HG03469 (cell line): ENCODE measurements at regions not wholly inside any gene's neighbourhood (a gene's known extent, or its start where the extent isn't known, plus 50 kb on each side); places are given as distances from the start of the nearest gene placed in this dataset.

Experiments
- ATAC-seq: cut with Tn5 transposase; IDR thresholded peaks from one replicate; pipeline ENCODE4 v1.9.1; 2021; ENCODE audit warnings: mild to moderate bottlenecking, moderate library complexity, moderate number of reproducible peaks; ENCODE audit not compliant: unreplicated experiment

DNA sequence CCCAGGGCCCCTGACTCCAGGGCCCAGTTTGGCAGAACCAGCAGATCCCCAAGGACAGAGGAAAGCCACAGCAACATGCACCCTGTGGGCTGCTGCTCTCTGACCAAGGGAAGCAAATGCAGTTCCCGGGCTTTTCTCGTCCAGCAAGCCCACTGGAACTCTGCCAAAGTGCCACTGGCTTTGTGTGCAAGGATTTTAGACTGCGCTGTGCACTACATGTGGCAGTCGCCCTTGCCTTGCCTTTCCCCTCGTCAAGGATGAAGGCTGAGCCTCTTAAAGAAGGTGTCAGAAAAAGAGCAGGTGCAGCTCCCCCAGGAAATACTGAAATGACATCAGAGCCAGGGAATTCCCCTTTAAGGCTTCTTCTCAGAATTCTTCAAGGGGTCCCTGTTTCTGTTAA is 199.2 kb downstream of the TFCP2L1 start:
- ATAC-seq: no peak

DNA sequence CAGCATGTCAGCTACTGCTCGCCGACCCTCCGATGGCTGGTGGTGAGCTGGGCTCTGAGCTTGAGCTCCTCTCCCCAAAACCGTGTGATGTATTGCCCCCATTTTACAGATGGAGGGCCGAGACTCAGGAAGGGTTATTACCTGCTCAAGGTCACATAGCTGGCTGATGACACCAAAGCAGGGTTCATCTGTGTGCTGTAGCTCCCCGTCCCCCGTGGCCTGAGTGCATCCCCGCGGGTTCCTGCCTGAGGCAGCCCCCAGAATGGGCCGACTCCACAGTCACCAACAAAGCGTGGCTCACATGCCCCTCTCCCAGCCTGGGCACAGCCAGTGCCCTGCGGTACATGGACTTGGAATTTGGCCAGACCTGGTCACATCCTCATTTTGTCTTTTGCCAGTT is 198.6 kb downstream of the TFCP2L1 start:
- ATAC-seq: no peak

DNA sequence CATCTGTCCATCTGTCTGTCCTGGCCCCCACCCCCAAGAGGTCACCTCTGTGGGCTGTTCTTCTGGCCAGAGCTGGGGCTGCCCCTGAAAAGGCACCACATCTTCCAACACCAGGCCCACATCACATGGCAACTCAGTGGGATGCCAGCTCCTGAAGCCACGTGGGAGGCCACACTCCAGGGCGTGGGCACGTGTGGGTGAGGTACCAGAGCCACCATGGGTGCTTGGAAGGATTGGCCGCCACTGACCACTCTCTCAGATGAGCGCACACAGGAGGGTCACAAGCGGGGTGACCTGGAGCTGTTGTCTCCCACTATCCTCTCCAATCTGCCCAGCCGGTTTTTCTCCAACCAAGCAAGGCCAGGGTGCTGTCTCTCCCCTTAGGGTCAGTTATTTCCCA is 197.9 kb downstream of the TFCP2L1 start:
- no peak for ATAC-seq

DNA sequence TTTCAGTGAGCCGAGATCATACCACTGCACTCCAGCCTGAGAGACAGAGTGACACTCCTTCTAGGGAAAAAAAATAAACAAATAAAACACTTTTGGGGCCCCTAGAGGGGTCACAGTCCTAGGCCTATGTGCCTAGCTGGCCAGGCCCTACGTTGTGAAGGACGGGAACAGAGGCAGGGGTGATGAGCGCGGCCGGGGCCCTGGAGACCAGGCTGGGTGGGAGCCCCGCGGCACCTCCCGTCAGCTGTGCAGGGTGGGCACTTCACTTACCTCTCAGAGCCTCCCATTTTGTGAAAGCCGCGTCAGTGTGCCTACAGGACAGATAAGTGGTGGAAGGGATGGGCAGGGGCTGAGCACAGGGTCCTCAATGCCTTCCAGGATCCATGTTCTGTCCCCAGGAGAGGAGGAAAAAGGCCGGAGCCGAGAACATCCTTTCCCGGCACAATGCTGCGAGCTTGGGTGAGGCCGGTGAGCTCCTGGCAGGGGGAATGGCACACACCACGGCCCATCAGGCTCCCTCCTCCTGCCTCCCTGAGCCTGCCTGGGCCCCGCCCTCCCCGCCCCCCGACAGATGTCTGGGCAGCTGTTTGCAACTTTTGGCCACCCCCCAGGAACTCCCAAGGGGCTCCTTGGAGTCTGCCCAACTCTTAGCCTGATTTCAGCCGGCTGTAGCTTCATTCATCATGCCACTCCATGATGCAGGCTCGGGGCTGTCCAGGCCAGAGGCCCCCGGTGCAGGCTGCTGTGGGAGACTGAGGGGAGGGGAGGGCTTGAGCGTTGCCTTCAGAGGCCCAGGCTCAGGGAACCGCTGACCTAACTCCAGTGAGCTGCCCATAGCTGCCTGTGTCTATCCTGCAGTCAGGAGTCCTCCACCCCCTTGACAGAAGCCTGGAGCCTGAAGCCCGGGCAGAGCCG is 196.5 kb downstream of the TFCP2L1 start:
- no peak for ATAC-seq

DNA sequence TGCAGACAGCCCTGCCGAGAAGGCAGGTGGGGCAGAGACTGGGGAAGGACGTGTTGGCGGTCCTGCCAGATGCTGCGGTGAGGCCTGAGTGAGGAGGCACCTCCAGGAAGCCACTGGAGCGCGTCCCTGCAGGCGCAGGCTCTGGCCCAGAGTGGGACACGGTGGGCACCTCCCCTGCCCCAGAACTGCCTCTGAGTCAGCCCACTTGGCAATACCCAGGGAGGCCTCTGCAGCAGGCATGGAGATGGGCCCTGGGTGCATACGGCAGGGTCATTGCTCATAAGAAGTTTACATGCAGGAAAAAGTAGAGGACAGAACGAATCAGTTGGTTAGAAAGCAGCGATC is 195.9 kb downstream of the TFCP2L1 start:
- no peak for ATAC-seq

DNA sequence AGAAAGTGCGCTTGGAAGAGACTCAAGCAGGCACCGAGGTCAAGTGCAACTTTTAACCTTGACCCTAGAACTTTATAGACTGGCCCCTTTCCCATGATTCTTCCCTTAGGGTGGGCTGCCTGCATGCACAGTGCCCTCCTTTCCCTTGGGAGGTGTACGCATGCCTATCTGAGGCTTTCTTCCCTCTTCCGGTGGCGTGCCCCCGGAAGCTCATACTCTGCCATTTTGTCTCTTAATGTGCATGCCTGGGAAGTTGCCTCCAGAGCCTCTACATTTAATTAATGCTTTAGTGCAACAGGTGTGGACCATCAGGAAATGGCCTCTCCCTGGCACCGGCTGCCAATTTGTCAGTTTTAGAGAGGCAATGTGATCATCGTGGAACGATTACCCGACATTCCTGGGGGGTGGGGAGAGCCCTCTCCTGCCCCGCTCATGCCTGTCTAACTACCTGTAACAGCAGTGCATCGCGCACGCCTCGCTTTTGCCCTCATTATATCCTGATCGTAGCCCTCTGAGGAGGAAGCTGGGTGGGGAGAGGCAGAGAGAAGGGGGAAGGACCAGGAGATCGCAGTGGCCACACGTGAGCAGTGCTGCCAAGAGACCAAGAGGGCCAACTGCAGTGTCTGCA is 194.8 kb downstream of the TFCP2L1 start:
- no peak for ATAC-seq

DNA sequence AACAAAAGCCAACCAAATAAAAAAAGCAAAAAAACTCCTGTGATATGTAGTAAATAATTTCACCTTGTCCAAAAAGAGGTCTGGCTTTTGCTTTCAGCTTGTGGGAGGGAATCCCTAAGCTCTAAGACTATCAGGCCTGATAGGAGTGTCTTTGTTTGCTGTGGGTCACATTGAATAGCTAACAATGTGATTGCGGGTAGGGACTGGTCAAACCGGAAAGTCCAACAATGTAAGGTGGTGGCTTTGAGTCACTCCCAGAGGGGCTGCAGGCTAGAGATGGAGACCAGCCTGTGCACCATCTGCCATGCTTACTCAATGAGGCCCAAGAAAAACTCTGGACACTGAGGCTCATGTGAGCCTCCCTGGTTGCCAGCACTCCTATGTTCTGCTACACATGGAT is 192.9 kb downstream of the TFCP2L1 start:
- ATAC-seq: no peak

DNA sequence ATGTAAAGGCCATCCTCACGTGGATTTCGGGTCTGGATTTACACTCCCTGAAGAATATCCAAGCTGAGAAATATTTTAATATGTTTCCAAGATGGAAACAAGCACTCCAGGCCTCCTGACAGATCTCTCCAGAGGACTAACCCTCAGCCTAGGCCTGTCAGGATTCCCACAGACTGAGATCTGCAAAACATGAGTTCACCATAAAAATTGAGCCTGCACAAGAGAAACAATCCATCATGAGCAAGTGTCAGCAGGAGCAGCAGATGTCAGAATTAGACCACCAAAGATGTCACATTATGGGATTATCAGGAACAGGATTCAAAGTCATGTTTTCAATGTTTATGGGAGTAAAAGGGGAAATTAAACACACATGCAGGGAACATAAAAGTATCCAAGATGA is 191.3 kb downstream of the TFCP2L1 start:
- ATAC-seq: no peak

DNA sequence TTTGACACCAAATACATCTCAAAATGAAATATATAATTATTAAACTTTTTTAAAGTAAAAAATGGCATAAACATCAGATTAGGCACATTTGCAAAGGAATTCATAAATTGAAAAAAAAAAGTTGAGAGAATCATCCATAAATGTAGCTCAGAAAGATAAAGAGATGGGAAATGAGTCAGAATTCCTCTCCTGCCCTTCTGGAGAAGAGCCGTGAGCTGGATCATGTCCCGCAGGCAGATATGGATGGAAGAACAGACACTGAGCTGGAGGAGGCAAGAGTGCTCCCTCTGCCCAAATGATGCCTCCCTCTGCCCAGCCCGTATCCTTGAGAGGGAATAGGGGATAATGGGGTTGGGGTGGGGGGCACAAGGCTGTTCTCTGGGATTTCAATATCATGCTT is 190.9 kb downstream of the TFCP2L1 start:
- ATAC-seq: no peak

DNA sequence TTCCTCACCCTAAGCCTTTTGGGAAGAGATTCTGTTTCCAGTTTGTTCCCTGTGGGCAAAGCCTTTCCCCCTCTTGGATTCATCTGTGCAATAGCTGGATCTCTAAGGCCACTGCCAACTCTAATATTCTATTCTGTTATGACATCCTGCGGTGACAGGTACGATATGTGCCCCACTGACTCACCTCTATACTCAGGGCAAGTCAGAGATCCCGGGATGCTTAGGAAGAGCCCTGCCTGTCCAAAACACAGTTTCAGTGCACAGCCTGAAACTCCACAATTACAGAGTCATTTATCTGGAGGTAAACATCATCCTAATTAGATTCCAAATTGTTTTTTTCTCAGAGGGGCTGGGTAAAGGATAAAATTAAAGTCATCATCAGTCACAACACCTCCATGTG is 190.2 kb downstream of the TFCP2L1 start:
- no peak for ATAC-seq

DNA sequence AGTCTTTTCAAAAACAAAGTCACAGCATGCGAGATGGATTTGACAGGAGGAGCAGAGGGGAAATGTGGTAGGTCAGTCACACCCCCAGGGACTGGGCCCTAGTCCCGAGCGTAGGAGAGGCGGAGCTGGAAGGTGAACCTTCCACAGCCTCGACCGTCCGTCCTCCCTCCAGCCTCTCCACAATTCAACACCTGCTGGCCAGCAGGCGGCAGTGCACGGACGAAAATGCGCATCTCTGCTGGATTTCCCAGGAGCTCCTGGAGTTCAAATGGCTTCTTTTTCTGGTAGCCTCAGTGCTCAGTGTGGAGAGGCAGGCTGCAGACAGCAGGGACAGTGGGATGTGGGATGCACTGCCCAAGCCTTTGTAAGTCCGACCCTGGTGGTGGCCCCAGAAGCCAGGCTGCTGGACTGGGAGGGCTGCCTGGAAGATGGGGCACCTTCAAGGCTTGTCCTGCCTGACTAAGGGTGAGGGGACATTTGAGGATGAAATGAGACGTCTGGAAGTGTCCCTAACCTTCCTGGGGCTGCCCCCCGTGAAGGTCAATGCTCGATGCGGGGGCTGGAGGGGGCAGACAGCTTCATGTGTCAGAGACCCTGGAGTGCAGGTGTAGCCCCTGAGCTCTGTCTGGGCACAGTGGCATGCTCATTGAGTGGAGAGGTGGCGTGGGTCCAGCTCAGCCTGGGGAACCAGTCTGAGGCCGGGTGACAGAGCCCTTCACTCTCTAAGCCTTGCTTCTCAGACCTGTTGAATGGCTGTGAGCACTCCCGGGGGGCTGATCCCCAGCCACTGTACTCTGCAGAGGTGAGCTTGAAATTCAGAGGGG is 189.5 kb downstream of the TFCP2L1 start:
- ATAC-seq: no peak

DNA sequence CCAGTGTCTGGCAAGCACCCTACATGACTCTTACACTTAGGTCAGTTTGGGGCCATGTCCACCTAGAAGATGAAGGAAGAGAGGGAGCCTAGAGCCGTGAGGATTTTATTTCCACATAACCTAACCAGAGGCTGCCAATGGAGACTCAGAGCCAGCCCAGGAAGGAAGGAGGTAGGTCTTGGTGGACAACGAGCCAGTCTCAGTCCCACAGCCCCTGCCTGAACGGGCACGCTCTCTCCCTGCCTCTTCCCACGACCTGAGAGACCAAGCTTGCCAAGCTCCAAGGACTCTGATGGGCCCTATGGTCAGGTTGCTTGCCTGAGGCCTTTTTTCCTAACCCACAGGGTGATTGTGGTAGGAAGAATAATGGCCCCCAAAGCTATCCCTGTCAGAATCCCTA is 188.4 kb downstream of the TFCP2L1 start:
- no peak for ATAC-seq

DNA sequence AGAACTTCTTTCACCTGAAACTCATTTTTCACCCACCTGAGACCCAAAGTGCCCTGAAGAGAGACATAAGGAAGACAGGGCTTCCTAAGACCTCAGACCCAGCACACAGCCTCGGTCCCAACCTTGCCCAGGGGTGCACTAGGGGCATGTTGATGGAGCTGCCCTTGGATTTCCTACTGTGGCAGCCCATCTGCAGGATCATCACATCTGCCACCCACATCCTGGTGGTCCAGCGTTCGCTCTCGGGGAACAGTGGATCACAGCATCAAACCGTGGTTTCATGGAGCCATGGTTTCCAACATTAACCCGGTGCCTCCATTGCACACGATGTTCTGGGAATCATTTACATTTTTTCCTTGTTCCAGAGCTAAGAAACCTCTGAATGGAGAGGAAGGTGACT is 186.4 kb downstream of the TFCP2L1 start:
- ATAC-seq: no peak

DNA sequence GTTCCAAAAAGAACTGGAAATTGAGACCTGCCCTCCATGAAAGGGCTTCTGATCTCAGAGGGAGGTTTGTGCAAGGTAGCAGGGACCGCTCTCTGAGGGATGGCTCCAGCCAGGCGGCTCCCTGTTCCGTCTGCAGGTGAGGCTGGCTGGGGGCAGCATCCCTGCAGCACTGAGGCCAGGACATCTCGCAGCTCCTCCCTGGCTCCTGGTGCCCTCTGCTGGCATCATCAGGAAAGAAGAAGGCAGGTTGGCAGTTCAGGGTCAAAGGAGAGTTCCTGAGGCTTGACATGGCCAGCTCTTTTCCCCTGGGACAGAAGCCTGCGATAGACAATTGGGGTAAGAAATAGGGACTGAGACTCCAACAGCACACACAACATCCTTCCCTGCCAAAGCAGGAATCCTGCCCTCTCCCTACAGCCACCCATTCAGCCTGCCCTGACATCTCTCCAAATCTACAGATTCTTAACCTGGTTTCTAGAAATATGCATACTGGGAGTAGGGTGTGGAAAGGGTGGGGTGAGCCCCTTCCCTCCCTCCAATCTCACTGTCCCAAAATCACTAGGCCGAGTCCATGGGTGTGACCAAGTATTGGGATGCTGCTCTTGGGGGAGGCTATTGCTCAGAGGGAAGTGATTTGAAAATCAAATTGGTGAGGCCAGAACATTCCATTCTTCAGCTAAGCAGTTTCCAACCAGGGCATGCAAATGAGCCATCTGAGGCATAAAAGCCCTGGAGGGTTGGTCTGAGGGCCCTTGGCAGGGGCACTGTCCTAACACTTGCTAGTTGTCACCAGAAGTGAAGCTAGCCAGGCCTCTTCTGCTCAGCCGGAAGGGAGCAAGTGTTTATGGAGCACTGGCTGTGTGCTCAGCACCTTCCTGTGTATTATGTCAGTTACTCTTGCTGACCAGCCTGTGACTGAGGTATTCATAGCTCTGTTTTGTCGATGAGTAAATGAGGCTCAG is 185.4 kb downstream of the TFCP2L1 start:
- no peak for ATAC-seq

DNA sequence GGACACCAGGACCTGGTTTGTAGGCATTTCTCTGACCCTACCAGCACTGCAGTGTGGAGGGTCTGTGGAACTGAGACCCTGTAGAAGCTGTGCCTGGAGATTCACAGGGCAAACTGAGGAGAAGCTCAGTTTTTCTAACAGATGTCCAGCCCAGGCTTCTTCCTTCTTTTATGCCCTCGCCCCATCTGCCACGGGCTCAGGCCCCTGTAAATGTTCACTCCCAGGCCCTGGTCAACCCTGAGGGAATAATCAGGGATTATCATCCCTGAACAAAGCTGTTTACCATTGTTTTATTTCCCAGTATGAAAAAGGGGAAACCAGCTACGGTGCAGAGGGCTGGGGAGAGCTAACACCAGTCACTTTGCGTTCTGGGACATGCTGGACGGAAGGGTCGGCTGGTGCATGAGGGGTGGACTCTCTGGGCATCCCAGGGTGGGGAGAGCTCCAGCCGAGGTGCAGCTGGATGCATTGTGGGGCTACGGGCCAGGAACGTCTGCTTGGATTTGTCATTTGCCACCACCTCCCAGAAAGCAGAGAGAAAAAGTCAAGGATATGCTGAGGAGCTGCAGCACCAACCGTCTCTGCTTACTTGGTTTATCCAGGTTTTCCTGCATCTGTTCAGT is 183.8 kb downstream of the TFCP2L1 start:
- ATAC-seq: no peak

DNA sequence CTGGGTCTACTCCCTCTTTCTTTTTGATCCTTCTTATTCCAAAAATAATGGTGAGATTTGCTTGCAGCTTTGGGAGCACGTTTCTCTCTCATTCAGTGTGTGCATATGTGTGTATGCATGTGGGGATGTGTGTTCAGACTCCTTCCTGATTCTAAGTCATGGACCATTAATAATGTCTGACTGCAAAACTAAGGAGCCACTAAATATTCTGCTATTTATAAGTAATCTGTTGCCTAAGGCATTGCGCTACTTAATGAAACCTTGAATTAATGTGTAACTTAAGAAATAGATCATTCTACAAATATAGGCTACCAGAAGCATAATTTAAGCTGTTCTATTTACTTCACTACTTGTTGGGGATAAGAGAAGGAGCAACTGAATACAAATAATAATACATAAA is 182.1 kb downstream of the TFCP2L1 start:
- no peak for ATAC-seq

DNA sequence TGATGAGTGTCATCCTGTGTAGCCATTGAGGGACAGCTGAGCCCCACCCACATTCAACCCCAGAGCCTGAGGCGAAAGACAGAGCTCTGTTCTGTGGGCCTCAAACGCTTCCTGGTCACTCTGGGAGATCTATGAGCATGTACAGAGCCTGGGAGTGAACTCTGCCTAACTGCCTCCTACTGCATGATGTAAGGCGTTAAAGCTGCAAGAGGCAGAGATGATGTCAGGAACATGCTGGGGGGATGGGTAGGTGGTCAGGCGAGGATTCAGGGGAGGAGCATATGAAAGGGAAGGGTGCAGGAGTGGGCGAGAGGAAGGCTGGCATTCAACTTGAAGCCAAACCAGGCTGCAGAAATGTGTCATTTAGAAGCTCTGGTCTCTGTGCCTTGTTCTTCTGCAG is 181.0 kb downstream of the TFCP2L1 start:
- no peak for ATAC-seq

DNA sequence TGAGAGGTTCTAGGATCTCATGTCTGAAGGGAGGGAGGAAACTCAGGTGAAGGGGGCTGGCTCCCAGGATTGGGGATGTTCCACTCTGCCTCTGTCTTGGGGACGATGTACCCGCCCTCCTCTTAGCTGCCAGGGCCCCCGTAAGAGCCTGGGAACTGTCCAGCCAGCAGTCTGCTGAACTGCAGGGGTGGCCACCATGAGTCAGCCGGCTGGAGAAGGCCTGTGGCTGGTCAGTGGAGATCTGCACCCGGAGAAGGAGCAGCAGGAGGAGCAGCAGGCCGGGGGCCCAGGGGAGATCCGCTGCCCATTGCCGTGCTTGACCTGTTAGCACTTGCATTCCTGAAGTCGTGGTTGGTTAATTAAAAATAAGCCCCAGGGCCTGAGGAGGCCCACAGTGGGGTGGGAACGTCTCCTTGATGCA is 180.3 kb downstream of the TFCP2L1 start:
- ATAC-seq: no peak

DNA sequence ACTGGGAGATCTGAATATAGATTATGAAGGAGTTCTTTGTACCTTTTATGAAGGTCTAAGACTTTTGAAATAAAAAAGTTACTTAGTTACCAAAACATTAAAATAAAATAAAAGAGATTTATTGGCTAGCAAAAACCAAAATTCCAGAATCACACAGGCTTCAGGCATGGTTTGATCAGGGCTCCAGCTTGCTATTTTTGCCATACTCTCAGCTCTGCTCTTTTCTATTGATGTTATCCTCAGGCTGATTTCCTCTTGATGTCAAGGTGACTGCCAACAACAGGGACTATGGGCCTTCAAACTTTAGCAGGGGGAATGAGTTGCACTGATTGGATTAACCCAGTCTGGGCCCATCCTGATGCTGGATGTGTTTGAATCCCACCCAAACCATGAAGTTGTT is 174.1 kb downstream of the TFCP2L1 start:
- ATAC-seq: no peak

DNA sequence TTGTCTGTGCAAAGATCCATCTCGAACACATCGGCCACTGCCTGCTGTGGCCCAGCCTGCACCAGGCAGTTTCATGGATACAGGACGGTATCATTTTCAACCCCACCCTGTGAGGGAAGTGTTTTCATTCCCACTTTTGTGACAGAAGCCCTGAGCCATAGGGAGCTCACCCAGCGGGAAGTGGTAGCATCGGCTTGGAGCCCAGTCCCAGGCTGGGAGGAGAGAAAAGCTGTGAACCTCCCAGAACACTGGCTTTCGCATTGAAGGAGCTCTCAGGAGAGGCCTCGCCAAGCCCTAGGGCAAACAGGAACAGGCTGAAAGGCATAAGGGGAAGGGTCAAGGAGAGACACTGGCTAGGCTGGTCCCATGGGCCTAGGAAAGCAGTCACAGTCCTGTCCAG is 166.1 kb downstream of the TFCP2L1 start:
- no peak for ATAC-seq
